Stomach smooth muscle (tissue), 2 donors: ENCODE measurements at regions not wholly inside any gene's neighbourhood (a gene's known extent, or its start where the extent isn't known, plus 50 kb on each side); places are given as distances from the start of the nearest gene placed in this dataset.
"Not testable (repeated sequence)": the region's sequence is repeated elsewhere in the genome, so short reads cannot be mapped to it uniquely, and the experiment has no call there.

Experiments
- H3K27ac ChIP-seq: one replicate; pipeline ENCODE4 v1.7.0; 2013; ENCODE audit warnings: mild to moderate bottlenecking, low read length, inconsistent platforms
- H3K27me3 ChIP-seq, 2 donors: one replicate each; pipeline ENCODE4 v1.7.0; 2013; ENCODE audit warnings: low read length in 2 of 2; ENCODE audit not compliant: insufficient read depth in 2 of 2, control insufficient read depth in 1 of 2
- H3K36me3 ChIP-seq, 2 donors: one replicate each; pipeline ENCODE4 v1.7.0; 2013; ENCODE audit warnings: low read length in 2 of 2; ENCODE audit not compliant: control insufficient read depth in 2 of 2, insufficient read depth in 2 of 2
- H3K4me1 ChIP-seq: one replicate; pipeline ENCODE4 v1.7.0; 2013; ENCODE audit warnings: low read length; ENCODE audit not compliant: control insufficient read depth, insufficient read depth
- H3K4me3 ChIP-seq, 2 donors: one replicate each; pipeline ENCODE4 v1.7.0; 2013; ENCODE audit warnings: low read length in 2 of 2
- H3K9ac ChIP-seq, 2 donors: one replicate each; pipeline ENCODE4 v1.7.0; 2013; ENCODE audit warnings: low read length in 2 of 2, mild to moderate bottlenecking in 1 of 2
- H3K9me3 ChIP-seq, 2 donors: one replicate each; pipeline ENCODE4 v1.7.0; 2013; ENCODE audit warnings: low read length in 2 of 2; ENCODE audit not compliant: control insufficient read depth in 2 of 2
- donor health status: healthy.
- donor health status: Pancreatic carcinoma.

- Histone ChIP-seq H3K4me1 (no peaks in the 10 kb centered on the region), H3K27ac (no peak overlapping the region), H3K36me3 (no peaks in the 10 kb centered on the region), H3K27me3 (no peaks in the 10 kb centered on the region), H3K4me3 (no peak overlapping the region), H3K9me3 (no peaks in the 10 kb centered on the region), H3K9ac (no peak overlapping the region)
Measured at GRCh38 chr15:36024031-36024688, 478.2 kb upstream of the DPH6 start.

GRCh38 chr15:36026627-36027283, 480.8 kb upstream of the DPH6 start:
- no peak overlapping the region for H3K9ac ChIP-seq
- no peaks in the 10 kb centered on the region for H3K9me3 ChIP-seq
- H3K36me3 ChIP-seq: no peaks in the 10 kb centered on the region
- H3K4me3 ChIP-seq: no peak overlapping the region
- no peak overlapping the region for H3K27ac ChIP-seq
- no peaks in the 10 kb centered on the region for H3K4me1 ChIP-seq
- no peaks in the 10 kb centered on the region for H3K27me3 ChIP-seq

- H3K4me3 ChIP-seq: no peak overlapping the region
- H3K27me3 ChIP-seq: no peaks in the 10 kb centered on the region
- H3K9ac ChIP-seq: no peak overlapping the region
- H3K9me3 ChIP-seq: no peaks in the 10 kb centered on the region
- H3K27ac ChIP-seq: no peak overlapping the region
- no peaks in the 10 kb centered on the region for H3K36me3 ChIP-seq
- no peaks in the 10 kb centered on the region for H3K4me1 ChIP-seq
Measured at GRCh38 chr15:36029606-36030210, 483.7 kb upstream of the DPH6 start.

GRCh38 chr15:36039996-36040572, 494.1 kb upstream of the DPH6 start:
- Histone ChIP-seq H3K9me3 (no peaks in the 10 kb centered on the region), H3K9ac (no peak overlapping the region), H3K36me3 (no peaks in the 10 kb centered on the region), H3K27ac (no peak overlapping the region), H3K4me3 (no peak overlapping the region), H3K27me3 (no peaks in the 10 kb centered on the region), H3K4me1 (no peaks in the 10 kb centered on the region)

- not testable (repeated sequence) for H3K27ac ChIP-seq, H3K36me3 ChIP-seq, H3K9ac ChIP-seq, H3K4me3 ChIP-seq, H3K27me3 ChIP-seq, H3K9me3 ChIP-seq, H3K4me1 ChIP-seq
Measured at GRCh38 chr15:36047018-36047716, 501.2 kb upstream of the DPH6 start.

- no peaks in the 10 kb centered on the region for H3K9me3 ChIP-seq
- no peak overlapping the region for H3K9ac ChIP-seq
- no peak overlapping the region for H3K27ac ChIP-seq
- H3K4me3 ChIP-seq: no peak overlapping the region
- no peaks in the 10 kb centered on the region for H3K27me3 ChIP-seq
- H3K4me1 ChIP-seq: no peaks in the 10 kb centered on the region
- no peaks in the 10 kb centered on the region for H3K36me3 ChIP-seq
Measured at GRCh38 chr15:36050899-36051298, 504.9 kb upstream of the DPH6 start.

GRCh38 chr15:36052641-36053040, 506.7 kb upstream of the DPH6 start:
- not testable (repeated sequence) for H3K4me3 ChIP-seq, H3K9me3 ChIP-seq, H3K9ac ChIP-seq, H3K36me3 ChIP-seq, H3K27me3 ChIP-seq, H3K4me1 ChIP-seq, H3K27ac ChIP-seq

- no peaks in the 10 kb centered on the region for H3K27me3 ChIP-seq
- no peak overlapping the region for H3K27ac ChIP-seq
- H3K4me3 ChIP-seq: no peak overlapping the region
- no peaks in the 10 kb centered on the region for H3K9me3 ChIP-seq
- H3K4me1 ChIP-seq: no peaks in the 10 kb centered on the region
- H3K36me3 ChIP-seq: no peaks in the 10 kb centered on the region
- no peak overlapping the region for H3K9ac ChIP-seq
Measured at GRCh38 chr15:36053746-36054145, 507.8 kb upstream of the DPH6 start.

- no peaks in the 10 kb centered on the region for H3K27me3 ChIP-seq
- no peak overlapping the region for H3K9ac ChIP-seq
- H3K4me3 ChIP-seq: no peak overlapping the region
- no peak overlapping the region for H3K27ac ChIP-seq
- no peaks in the 10 kb centered on the region for H3K4me1 ChIP-seq
- H3K9me3 ChIP-seq: no peaks in the 10 kb centered on the region
- H3K36me3 ChIP-seq: no peaks in the 10 kb centered on the region
Measured at GRCh38 chr15:36059596-36059995, 513.6 kb upstream of the DPH6 start.

- H3K4me1 ChIP-seq: no peaks in the 10 kb centered on the region
- no peak overlapping the region for H3K27ac ChIP-seq
Measured at GRCh38 chr15:36062357-36062756, 516.4 kb upstream of the DPH6 start.

More at GRCh38 chr15:36062357-36062756, 516.4 kb upstream of the DPH6 start:
- no peak overlapping the region for H3K4me3 ChIP-seq
- H3K9ac ChIP-seq: no peak overlapping the region
- H3K27me3 ChIP-seq: no peaks in the 10 kb centered on the region
- H3K36me3 ChIP-seq: no peaks in the 10 kb centered on the region
- H3K9me3 ChIP-seq: no peaks in the 10 kb centered on the region
